ENCODE measurements at regions not wholly inside any gene's neighbourhood (a gene's known extent, or its start where the extent isn't known, plus 50 kb on each side); places are given as distances from the start of the nearest gene placed in this dataset.

- no peak for DNase-seq
Observed at GRCh38 chr7:46123-46829, 146.1 kb upstream of the FAM20C start.

GRCh38 chr7:46830-47140 is 145.6 kb upstream of the FAM20C start:
- no peak for TF ChIP-seq POLR2A (IDR thresholded peaks at IDR 0.05; ENCODE audit: low read length)
- TF ChIP-seq GATA1 (IDR thresholded peaks at IDR 0.05; ENCODE audit: low read depth, low read length), result no peak
- no peak for DNase-seq

More at GRCh38 chr7:46123-46829, 146.1 kb upstream of the FAM20C start:
- TF ChIP-seq GATA1 (IDR thresholded peaks at IDR 0.05; ENCODE audit: low read depth, low read length) (no peak), POLR2A (IDR thresholded peaks at IDR 0.05; ENCODE audit: low read length) (no peak)

GRCh38 chr7:51456-52068 is 140.8 kb upstream of the FAM20C start:
- TF ChIP-seq GATA1 (IDR thresholded peaks at IDR 0.05; ENCODE audit: low read depth, low read length) (no peak), POLR2A (IDR thresholded peaks at IDR 0.05; ENCODE audit: low read length) (no peak)
- DNase-seq, result no peak

GRCh38 chr7:52100-52499 is 140.3 kb upstream of the FAM20C start:
- no peak for DNase-seq
- TF ChIP-seq GATA1 (IDR thresholded peaks at IDR 0.05; ENCODE audit: low read depth, low read length), result no peak
- TF ChIP-seq POLR2A (IDR thresholded peaks at IDR 0.05; ENCODE audit: low read length), result no peak

GRCh38 chr7:53531-53930 is 138.8 kb upstream of the FAM20C start:
- DNase-seq, result no peak
- TF ChIP-seq POLR2A (IDR thresholded peaks at IDR 0.05; ENCODE audit: low read length) (no peak), GATA1 (IDR thresholded peaks at IDR 0.05; ENCODE audit: low read depth, low read length) (no peak)

GRCh38 chr7:54615-55014 is 137.8 kb upstream of the FAM20C start:
- DNase-seq, result no peak
- TF ChIP-seq GATA1 (IDR thresholded peaks at IDR 0.05; ENCODE audit: low read depth, low read length) (no peak), POLR2A (IDR thresholded peaks at IDR 0.05; ENCODE audit: low read length) (no peak)

- TF ChIP-seq GATA1 (IDR thresholded peaks at IDR 0.05; ENCODE audit: low read depth, low read length) (no peak), POLR2A (IDR thresholded peaks at IDR 0.05; ENCODE audit: low read length) (no peak)
- DNase-seq, result no peak
Observed at GRCh38 chr7:55690-56248, 136.6 kb upstream of the FAM20C start.

GRCh38 chr7:56291-56913 is 136.0 kb upstream of the FAM20C start:
- TF ChIP-seq POLR2A (IDR thresholded peaks at IDR 0.05; ENCODE audit: low read length), result no peak
- DNase-seq, result no peak

GRCh38 chr7:57071-57470 is 135.3 kb upstream of the FAM20C start:
- TF ChIP-seq POLR2A (IDR thresholded peaks at IDR 0.05; ENCODE audit: low read length) (no peak), GATA1 (IDR thresholded peaks at IDR 0.05; ENCODE audit: low read depth, low read length) (no peak)
- DNase-seq, result no peak

- DNase-seq, result no peak
Observed at GRCh38 chr7:57482-58255, 134.7 kb upstream of the FAM20C start.

GRCh38 chr7:58316-58715 is 134.1 kb upstream of the FAM20C start:
- TF ChIP-seq POLR2A (IDR thresholded peaks at IDR 0.05; ENCODE audit: low read length) (no peak), GATA1 (IDR thresholded peaks at IDR 0.05; ENCODE audit: low read depth, low read length) (no peak)
- no peak for DNase-seq

More at GRCh38 chr7:57482-58255, 134.7 kb upstream of the FAM20C start:
- TF ChIP-seq GATA1 (IDR thresholded peaks at IDR 0.05; ENCODE audit: low read depth, low read length), result no peak
- no peak for TF ChIP-seq POLR2A (IDR thresholded peaks at IDR 0.05; ENCODE audit: low read length)

- no peak for DNase-seq
- no peak for TF ChIP-seq POLR2A (IDR thresholded peaks at IDR 0.05; ENCODE audit: low read length)
- TF ChIP-seq GATA1 (IDR thresholded peaks at IDR 0.05; ENCODE audit: low read depth, low read length), result no peak
Observed at GRCh38 chr7:59079-60016, 133.0 kb upstream of the FAM20C start.
